Neural progenitor cell (in vitro differentiated cells): ENCODE measurements at regions not wholly inside any gene's neighbourhood (a gene's known extent, or its start where the extent isn't known, plus 50 kb on each side); places are given as distances from the start of the nearest gene placed in this dataset.

Experiments
- DNase-seq: peaks from one replicate; pipeline ENCODE4 v3.0.0-alpha.2; 2016; ENCODE audit warnings: low spot score
- H2AFZ ChIP-seq: fragments of 200-600 bp; sonication (generic); replicated peaks from 2 replicates; pipeline ENCODE4 v1.6.1; 2016; ENCODE audit warnings: antibody characterized with exemption
- H3F3A ChIP-seq: fragments of 200-600 bp; sonication (generic); 2 replicates; pipeline ENCODE4 v1.6.1; 2016; ENCODE audit warnings: antibody characterized with exemption, low read depth
- H3K27ac ChIP-seq: fragments of 200-600 bp; sonication (generic); 2 replicates; pipeline ENCODE4 v1.5.1; 2016; ENCODE audit warnings: mild to moderate bottlenecking
- H3K27me3 ChIP-seq: fragments of 200-600 bp; sonication (generic); 2 replicates; pipeline ENCODE4 v1.6.1; 2016; ENCODE audit warnings: mild to moderate bottlenecking, moderate library complexity
- H3K36me3 ChIP-seq: fragments of 200-600 bp; sonication (generic); 2 replicates; pipeline ENCODE4 v1.5.1; 2016
- H3K4me1 ChIP-seq: fragments of 200-600 bp; sonication (generic); 2 replicates; pipeline ENCODE4 v1.6.1; 2016; ENCODE audit warnings: mixed run types
- H3K4me2 ChIP-seq: fragments of 200-600 bp; sonication (generic); 2 replicates; pipeline ENCODE4 v1.6.1; 2016
- H3K4me3 ChIP-seq: fragments of 200-600 bp; sonication (generic); 2 replicates; pipeline ENCODE4 v1.5.1; 2016
- H3K79me2 ChIP-seq: fragments of 200-600 bp; sonication (generic); 2 replicates; pipeline ENCODE4 v1.6.1; 2016; ENCODE audit warnings: low read depth
- H3K9ac ChIP-seq: fragments of 200-600 bp; sonication (generic); 2 replicates; pipeline ENCODE4 v1.6.1; 2016
- H3K9me3 ChIP-seq: fragments of 200-600 bp; sonication (generic); 2 replicates; pipeline ENCODE4 v1.5.1; 2016; ENCODE audit warnings: low read depth
- H4K20me1 ChIP-seq: fragments of 200-600 bp; sonication (generic); 2 replicates; pipeline ENCODE4 v1.6.1; 2016; ENCODE audit warnings: low read depth
- H3K27ac Mint-ChIP-seq: 3 replicates; pipeline ENCODE4 v1.8.0; 2021; ENCODE audit warnings: mixed read lengths
- H3K27me3 Mint-ChIP-seq: 2 replicates; pipeline ENCODE4 v1.8.0; 2022; ENCODE audit warnings: low read depth, mild to moderate bottlenecking, inconsistent platforms, moderate library complexity, mixed read lengths; ENCODE audit not compliant: insufficient read depth
- H3K36me3 Mint-ChIP-seq: 3 replicates; pipeline ENCODE4 v1.8.0; 2021; ENCODE audit warnings: mixed read lengths
- H3K4me1 Mint-ChIP-seq: 3 replicates; pipeline ENCODE4 v1.8.0; 2021; ENCODE audit warnings: mixed read lengths
- H3K4me3 Mint-ChIP-seq: 3 replicates; pipeline ENCODE4 v1.8.0; 2021; ENCODE audit warnings: mild to moderate bottlenecking, moderate library complexity, mixed read lengths
- H3K9me3 Mint-ChIP-seq: 3 replicates; pipeline ENCODE4 v1.8.0; 2020; ENCODE audit warnings: mixed read lengths
- CTCF ChIP-seq: fragments of 200-600 bp; sonication (generic); IDR thresholded peaks from 2 replicates; pipeline ENCODE4 v1.5.1; 2017; ENCODE audit warnings: antibody characterized with exemption, mild to moderate bottlenecking
- EZH2 ChIP-seq: fragments of 200-600 bp; sonication (generic); IDR thresholded peaks from 2 replicates; pipeline ENCODE4 v1.6.1; 2017; ENCODE audit warnings: antibody characterized with exemption, mild to moderate bottlenecking, moderate library complexity
- EZH2phosphoT487 ChIP-seq: fragments of 200-600 bp; sonication (generic); IDR thresholded peaks from 2 replicates; pipeline ENCODE4 v1.6.1; 2017; ENCODE audit warnings: antibody characterized with exemption

- no peak for TF ChIP-seq EZH2
- TF ChIP-seq EZH2phosphoT487 = no peak
- no peak for TF ChIP-seq CTCF
- no peaks in the 10 kb centered on the region for H3K9me3 Mint-ChIP-seq
- H3K79me2 ChIP-seq = no peaks in the 10 kb centered on the region
- H3K4me1 Mint-ChIP-seq = peaks cover 4% of the 10 kb centered on the region
- H3K4me3 Mint-ChIP-seq = no peak overlapping the region
- no peak overlapping the region for H3K4me3 ChIP-seq
- H3K36me3 Mint-ChIP-seq = no peaks in the 10 kb centered on the region
- H3K9ac ChIP-seq = no peak overlapping the region
- H3K27ac ChIP-seq = no peak overlapping the region
- no peaks in the 10 kb centered on the region for H3K9me3 ChIP-seq
- no peaks in the 10 kb centered on the region for H3K27me3 ChIP-seq
- H3K4me2 ChIP-seq = no peak overlapping the region
- H3K36me3 ChIP-seq = no peaks in the 10 kb centered on the region
- no peak overlapping the region for H2AFZ ChIP-seq
- no peaks in the 10 kb centered on the region for H3K4me1 ChIP-seq
- H3K27ac Mint-ChIP-seq = no peak overlapping the region
- DNase-seq = no peak
- no peaks in the 10 kb centered on the region for H3F3A ChIP-seq
- peaks cover 2% of the 10 kb centered on the region for H3K27me3 Mint-ChIP-seq
- H4K20me1 ChIP-seq = no peaks in the 10 kb centered on the region
Observed at GRCh38 chr2:52074130-52074719, 1042.3 kb upstream of the NRXN1 start.

DNA sequence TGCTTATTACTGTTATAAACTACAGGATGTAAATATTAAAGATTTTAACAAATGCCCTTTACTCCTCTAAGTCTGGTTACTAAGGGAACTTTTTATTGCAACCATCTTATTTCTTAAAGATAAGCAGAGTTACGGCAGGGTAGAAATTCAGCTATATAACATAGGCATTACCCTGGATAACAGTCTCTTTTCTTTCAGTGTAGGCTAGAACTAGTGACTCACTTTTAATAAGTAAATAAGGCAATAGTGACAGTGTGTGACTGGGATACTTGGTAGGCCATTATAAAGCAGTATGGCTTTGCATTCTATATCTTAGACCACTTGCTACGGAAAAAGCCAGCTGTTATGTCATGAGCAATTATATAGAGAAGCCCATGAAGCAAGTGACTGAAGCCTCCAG is 1041.0 kb upstream of the NRXN1 start:
- Histone ChIP-seq H3K9ac (no peak overlapping the region), H3K27ac (no peak overlapping the region), H3K27me3 (no peaks in the 10 kb centered on the region), H3K9me3 (no peaks in the 10 kb centered on the region), H3K79me2 (no peaks in the 10 kb centered on the region), H4K20me1 (no peaks in the 10 kb centered on the region), H3K36me3 (no peaks in the 10 kb centered on the region), H3F3A (no peaks in the 10 kb centered on the region), H3K4me1 (no peaks in the 10 kb centered on the region), H3K4me3 (no peak overlapping the region), H3K4me2 (no peak overlapping the region), H2AFZ (no peak overlapping the region)
- Mint-ChIP-seq H3K27ac (no peak overlapping the region), H3K4me3 (no peak overlapping the region), H3K36me3 (no peaks in the 10 kb centered on the region), H3K9me3 (no peaks in the 10 kb centered on the region), H3K27me3 (peaks cover 2% of the 10 kb centered on the region), H3K4me1 (peaks cover 4% of the 10 kb centered on the region)
- no peak for DNase-seq
- TF ChIP-seq CTCF (no peak), EZH2 (no peak), EZH2phosphoT487 (no peak)

DNA sequence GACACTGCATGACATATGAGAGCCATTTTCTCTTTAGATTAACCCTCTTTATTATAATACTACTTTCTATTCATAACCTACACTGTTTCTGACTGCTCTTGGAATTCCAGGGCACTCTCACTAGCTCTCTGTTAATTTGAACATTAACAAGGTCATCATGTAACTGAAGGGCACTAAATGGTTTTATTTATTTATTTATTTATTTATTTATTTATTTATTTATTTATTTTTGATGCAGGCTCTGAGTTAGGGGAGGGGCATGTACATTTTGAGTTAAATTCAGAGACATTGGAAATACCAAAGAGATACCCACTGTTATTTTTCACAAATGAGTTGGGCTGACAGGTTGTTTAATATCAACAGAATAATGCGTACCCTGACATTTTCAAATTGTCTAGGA is 1038.7 kb upstream of the NRXN1 start:
- H3K36me3 Mint-ChIP-seq = no peaks in the 10 kb centered on the region
- H3K4me3 ChIP-seq = no peak overlapping the region

More for the DNA sequence above, 1038.7 kb upstream of the NRXN1 start:
- no peak for DNase-seq
- H3K4me2 ChIP-seq = no peak overlapping the region
- TF ChIP-seq CTCF (no peak), EZH2 (no peak), EZH2phosphoT487 (no peak)
- no peaks in the 10 kb centered on the region for H3K79me2 ChIP-seq
- H2AFZ ChIP-seq = no peak overlapping the region
- no peaks in the 10 kb centered on the region for H3K9me3 Mint-ChIP-seq
- H3K9ac ChIP-seq = no peak overlapping the region
- peaks cover under 1% of the 10 kb centered on the region for H3K27me3 Mint-ChIP-seq
- H3K4me1 ChIP-seq = no peaks in the 10 kb centered on the region
- no peaks in the 10 kb centered on the region for H3K27me3 ChIP-seq
- no peaks in the 10 kb centered on the region for H3K9me3 ChIP-seq
- no peaks in the 10 kb centered on the region for H4K20me1 ChIP-seq
- H3K4me3 Mint-ChIP-seq = no peak overlapping the region
- no peaks in the 10 kb centered on the region for H3F3A ChIP-seq
- H3K27ac Mint-ChIP-seq = no peak overlapping the region
- H3K36me3 ChIP-seq = no peaks in the 10 kb centered on the region
- peaks cover 1% of the 10 kb centered on the region for H3K4me1 Mint-ChIP-seq
- no peak overlapping the region for H3K27ac ChIP-seq
